WERI-Rb-1 (cell line): ENCODE measurements at regions not wholly inside any gene's neighbourhood (a gene's known extent, or its start where the extent isn't known, plus 50 kb on each side); places are given as distances from the start of the nearest gene placed in this dataset.

Experiments
- DNase-seq: peaks from one replicate; pipeline ENCODE4 v3.0.0-alpha.2; 2020
- H3K27ac ChIP-seq: fragments of 250-450 bp; sonication (Bioruptor Pico); 2 replicates; pipeline ENCODE4 v1.5.1; 2020; ENCODE audit warnings: mild to moderate bottlenecking, moderate library complexity
- H3K27me3 ChIP-seq: fragments of 250-450 bp; sonication (Bioruptor Pico); 2 replicates; pipeline ENCODE4 v1.5.1; 2021; ENCODE audit warnings: mild to moderate bottlenecking, low read depth, moderate library complexity; ENCODE audit not compliant: insufficient read depth, severe bottlenecking
- H3K36me3 ChIP-seq: fragments of 250-450 bp; sonication (Bioruptor Pico); 2 replicates; pipeline ENCODE4 v1.5.1; 2020; ENCODE audit warnings: mild to moderate bottlenecking, moderate library complexity
- H3K4me3 ChIP-seq: 2 replicates; pipeline ENCODE4 v1.5.1; 2011; ENCODE audit warnings: low read depth, mild to moderate bottlenecking, control low read depth, low read length
- H3K9me3 ChIP-seq: fragments of 250-450 bp; sonication (Bioruptor Pico); 2 replicates; pipeline ENCODE4 v1.5.1; 2021; ENCODE audit warnings: mild to moderate bottlenecking, moderate library complexity; ENCODE audit not compliant: severe bottlenecking
- CTCF ChIP-seq: IDR thresholded peaks from 2 replicates; pipeline ENCODE4 v1.5.1; 2011; ENCODE audit warnings: low read depth, mild to moderate bottlenecking, control low read depth, inconsistent platforms, low read length

GRCh38 chr17:51486091-51486490, 225.7 kb downstream of the UTP18 start:
- peaks cover 2% of the 10 kb centered on the region for H3K27me3 ChIP-seq
- no peak overlapping the region for H3K27ac ChIP-seq
- H3K4me3 ChIP-seq, result no peak overlapping the region
- TF ChIP-seq CTCF, result no peak
- DNase-seq, result no peak
- H3K9me3 ChIP-seq, result peaks cover 5% of the 10 kb centered on the region
- no peaks in the 10 kb centered on the region for H3K36me3 ChIP-seq

GRCh38 chr17:51486885-51487520, 226.7 kb downstream of the UTP18 start:
- Histone ChIP-seq H3K27ac (no peak overlapping the region), H3K36me3 (no peaks in the 10 kb centered on the region), H3K4me3 (no peak overlapping the region), H3K27me3 (peaks cover 2% of the 10 kb centered on the region), H3K9me3 (peaks cover 3% of the 10 kb centered on the region)
- DNase-seq, result no peak
- TF ChIP-seq CTCF, result no peak

DNA sequence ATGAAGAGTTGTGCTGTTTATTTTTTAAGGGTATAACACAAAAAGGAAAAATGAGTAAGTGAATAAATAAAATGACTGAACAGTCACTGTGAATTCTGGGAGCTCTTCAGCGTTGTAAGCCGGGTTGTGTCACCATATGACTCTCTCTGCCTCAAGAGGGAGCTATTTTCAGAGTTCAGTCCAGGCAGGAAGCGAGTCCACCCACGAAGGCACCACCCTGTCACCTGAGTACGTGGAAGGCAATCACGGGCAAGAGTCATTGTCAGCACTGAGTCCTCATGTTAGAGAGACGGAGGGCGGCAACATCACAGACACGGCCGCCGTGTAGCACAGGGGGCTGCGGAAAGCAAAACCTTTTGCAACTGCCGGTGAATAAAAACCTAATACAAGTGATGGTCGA, 227.6 kb downstream of the UTP18 start:
- H3K4me3 ChIP-seq, result no peak overlapping the region
- H3K27ac ChIP-seq, result no peak overlapping the region
- peak; percentile 66 for DNase-seq

GRCh38 chr17:51491416-51491815, 231.1 kb downstream of the UTP18 start:
- H3K4me3 ChIP-seq, result no peak overlapping the region
- DNase-seq, result no peak
- no peak for TF ChIP-seq CTCF
- peaks cover 2% of the 10 kb centered on the region for H3K9me3 ChIP-seq
- H3K36me3 ChIP-seq, result no peaks in the 10 kb centered on the region
- peaks cover 2% of the 10 kb centered on the region for H3K27me3 ChIP-seq
- no peak overlapping the region for H3K27ac ChIP-seq

More for the DNA sequence above, 227.6 kb downstream of the UTP18 start:
- H3K9me3 ChIP-seq, result peaks cover 2% of the 10 kb centered on the region
- TF ChIP-seq CTCF, result peak; percentile 80
- peaks cover 2% of the 10 kb centered on the region for H3K27me3 ChIP-seq
- no peaks in the 10 kb centered on the region for H3K36me3 ChIP-seq

DNA sequence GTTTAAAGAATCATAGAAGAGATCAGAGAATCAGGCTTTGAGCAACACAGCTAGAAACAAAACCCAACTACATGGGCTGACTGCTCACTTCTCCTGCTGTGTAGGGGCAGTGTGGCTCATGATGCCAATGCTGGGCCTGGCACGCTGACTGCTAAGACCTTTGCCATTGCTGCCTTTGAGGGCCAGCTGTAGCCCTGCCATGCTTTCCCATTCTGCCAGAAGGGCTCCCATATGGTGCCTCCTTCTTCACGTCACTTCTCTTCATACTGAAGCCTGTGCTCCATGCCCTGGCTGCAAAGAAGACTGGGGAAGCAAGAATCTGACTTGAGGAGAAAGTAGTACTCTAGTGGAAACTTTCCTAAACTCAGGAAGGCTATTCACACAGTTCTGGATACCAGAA, 232.9 kb downstream of the UTP18 start:
- Histone ChIP-seq H3K9me3 (peaks cover 2% of the 10 kb centered on the region), H3K27ac (no peak overlapping the region), H3K36me3 (no peaks in the 10 kb centered on the region), H3K4me3 (no peak overlapping the region), H3K27me3 (no peaks in the 10 kb centered on the region)
- TF ChIP-seq CTCF, result no peak
- no peak for DNase-seq

GRCh38 chr17:51496378-51496777, 236.0 kb downstream of the UTP18 start:
- DNase-seq, result no peak
- TF ChIP-seq CTCF, result no peak
- Histone ChIP-seq H3K9me3 (peaks cover 2% of the 10 kb centered on the region), H3K27me3 (no peaks in the 10 kb centered on the region), H3K4me3 (no peak overlapping the region), H3K36me3 (no peaks in the 10 kb centered on the region), H3K27ac (no peak overlapping the region)
